CD4-positive, alpha-beta T cell (primary cell): ENCODE measurements at regions not wholly inside any gene's neighbourhood (a gene's known extent, or its start where the extent isn't known, plus 50 kb on each side); places are given as distances from the start of the nearest gene placed in this dataset.

Experiments
- ATAC-seq: fragments of 200-7000 bp; cut with Tn5 transposase; one replicate; pipeline ENCODE4 v1.10.0; 2022; ENCODE audit warnings: mild to moderate bottlenecking; ENCODE audit not compliant: poor library complexity
- CTCF ChIA-PET: fragments of 350-600 bp; sonication (Branson Sonifier 250); formaldehyde crosslinking; loops from one replicate; lab custom pipeline; 2021; ENCODE audit warnings: antibody characterized with exemption, inconsistent platforms; lab: Charles Lee
- POLR2A ChIA-PET: fragments of 350-600 bp; sonication (Branson Sonifier 250); formaldehyde crosslinking; loops from one replicate; lab custom pipeline; 2021; ENCODE audit warnings: antibody characterized with exemption, inconsistent platforms; lab: Charles Lee
- DNase-seq, 14 experiments: peaks; one replicate each; pipeline ENCODE4 v3.0.0-alpha.2; 2013 to 2020; ENCODE audit warnings: mixed read lengths in 2 of 14
- H3K27ac ChIP-seq, 2 donors: one replicate each; pipeline versions ENCODE4 v1.5.1 to v1.7.0; 2013; ENCODE audit warnings: low read length in 2 of 2, low read depth in 1 of 2, mild to moderate bottlenecking in 1 of 2
- H3K27me3 ChIP-seq, 2 experiments: 1 replicate in 1 of 2; 2 replicates in 1 of 2; pipeline versions ENCODE4 v1.6.1 to v1.7.0; 2013; ENCODE audit warnings: low read length in 2 of 2, control low read depth in 1 of 2, mild to moderate bottlenecking in 1 of 2, moderate library complexity in 1 of 2; ENCODE audit not compliant: insufficient read depth in 2 of 2, control insufficient read depth in 1 of 2
- H3K36me3 ChIP-seq: one replicate; pipeline ENCODE4 v1.6.1; 2013; ENCODE audit warnings: low read length, control low read depth; ENCODE audit not compliant: insufficient read depth
- H3K4me1 ChIP-seq: one replicate; pipeline ENCODE4 v1.6.1; 2013; ENCODE audit warnings: low read length, control low read depth; ENCODE audit not compliant: insufficient read depth
- H3K4me3 ChIP-seq: one replicate; pipeline ENCODE4 v1.5.1; 2013; ENCODE audit warnings: mild to moderate bottlenecking, low read length, moderate library complexity
- H3K9me3 ChIP-seq, 2 experiments: 1 replicate in 1 of 2; 2 replicates in 1 of 2; pipeline versions ENCODE4 v1.6.1 to v1.7.0; 2013; ENCODE audit warnings: low read length in 2 of 2, mild to moderate bottlenecking in 2 of 2, control low read depth in 1 of 2, moderate library complexity in 1 of 2; ENCODE audit not compliant: control insufficient read depth in 1 of 2, insufficient read depth in 1 of 2
- H3K27ac Mint-ChIP-seq: one replicate; pipeline ENCODE4 v1.8.0; 2020; ENCODE audit warnings: mixed read lengths
- H3K27me3 Mint-ChIP-seq: one replicate; pipeline ENCODE4 v1.8.0; 2021; ENCODE audit warnings: mixed read lengths
- H3K36me3 Mint-ChIP-seq: one replicate; pipeline ENCODE4 v1.8.0; 2021; ENCODE audit warnings: low read depth, mixed read lengths
- H3K4me1 Mint-ChIP-seq: one replicate; pipeline ENCODE4 v1.8.0; 2021; ENCODE audit warnings: low read depth, mixed read lengths
- H3K4me3 Mint-ChIP-seq: one replicate; pipeline ENCODE4 v1.8.0; 2020; ENCODE audit warnings: mild to moderate bottlenecking, mixed read lengths
- H3K9me3 Mint-ChIP-seq: one replicate; pipeline ENCODE4 v1.8.0; 2020; ENCODE audit warnings: mixed read lengths
- CTCF ChIP-seq: fragments of 200-600 bp; IDR thresholded peaks from one replicate; pipeline ENCODE4 v1.8.0; 2022; ENCODE audit warnings: antibody characterized with exemption, mild to moderate bottlenecking
- intact Hi-C, 2 experiments: fragments of 100-400 bp; cut with DNase I in 1 of 2; cut with micrococcal nuclease in 1 of 2; formaldehyde crosslinking; loops; one replicate each; pipeline versions ENCODE4 v1.15.1 to v1.9.0; 2023 to 2025; cut with DNase I, micrococcal nuclease

GRCh38 chr6:15736297-15736696 lies 73.5 kb upstream of the DTNBP1 start:
- no peak for TF ChIP-seq CTCF
- Histone ChIP-seq H3K27ac (no peak overlapping the region), H3K4me1 (no peaks in the 10 kb centered on the region), H3K36me3 (no peaks in the 10 kb centered on the region), H3K4me3 (no peak overlapping the region), H3K27me3 (no peaks in the 10 kb centered on the region), H3K9me3 (no peaks in the 10 kb centered on the region)
- Mint-ChIP-seq H3K4me1 (peaks cover 33% of the 10 kb centered on the region), H3K36me3 (no peaks in the 10 kb centered on the region), H3K27me3 (peaks cover 4% of the 10 kb centered on the region), H3K4me3 (no peak overlapping the region), H3K9me3 (no peaks in the 10 kb centered on the region), H3K27ac (no peak overlapping the region)
- ChIA-PET CTCF (no interaction called here), POLR2A (no interaction called here)
- ATAC-seq (no peak), DNase-seq (no peak)
- intact Hi-C loops: no loop called here

- no peak overlapping the region for H3K4me3 Mint-ChIP-seq
- DNase-seq: no peak
- H3K4me3 ChIP-seq: no peak overlapping the region
- TF ChIP-seq CTCF: no peak
- CTCF ChIA-PET: no interaction called here
- peaks cover 33% of the 10 kb centered on the region for H3K4me1 Mint-ChIP-seq
- no peaks in the 10 kb centered on the region for H3K36me3 Mint-ChIP-seq
- intact Hi-C loops: no loop called here
- H3K27ac Mint-ChIP-seq: no peak overlapping the region
- POLR2A ChIA-PET: no interaction called here
- H3K9me3 ChIP-seq: no peaks in the 10 kb centered on the region
- no peak for ATAC-seq
- H3K27ac ChIP-seq: no peak overlapping the region
- no peaks in the 10 kb centered on the region for H3K4me1 ChIP-seq
- H3K27me3 Mint-ChIP-seq: peaks cover 4% of the 10 kb centered on the region
- H3K36me3 ChIP-seq: no peaks in the 10 kb centered on the region
- no peaks in the 10 kb centered on the region for H3K9me3 Mint-ChIP-seq
- H3K27me3 ChIP-seq: peaks cover 0 to under 1% of the 10 kb centered on the region in 2 experiments
These were observed 72.9 kb upstream of the DTNBP1 start for GRCh38 chr6:15735567-15736265.

GRCh38 chr6:15734118-15734897 lies 71.5 kb upstream of the DTNBP1 start:
- ChIA-PET POLR2A (no interaction called here), CTCF (no interaction called here)
- Mint-ChIP-seq H3K4me1 (peaks cover 33% of the 10 kb centered on the region), H3K27me3 (peaks cover 4% of the 10 kb centered on the region), H3K36me3 (no peaks in the 10 kb centered on the region), H3K9me3 (no peaks in the 10 kb centered on the region), H3K27ac (no peak overlapping the region), H3K4me3 (no peak overlapping the region)
- H3K27me3 ChIP-seq: peaks cover 0 to 4% of the 10 kb centered on the region in 2 experiments
- H3K9me3 ChIP-seq: no peaks in the 10 kb centered on the region
- DNase-seq: no peak
- TF ChIP-seq CTCF: no peak
- H3K4me1 ChIP-seq: no peaks in the 10 kb centered on the region
- no peak overlapping the region for H3K4me3 ChIP-seq
- ATAC-seq: no peak
- no peaks in the 10 kb centered on the region for H3K36me3 ChIP-seq
- H3K27ac ChIP-seq: no peak overlapping the region
- intact Hi-C loops: no loop called here
